H9 (cell line): ENCODE measurements at regions not wholly inside any gene's neighbourhood (a gene's known extent, or its start where the extent isn't known, plus 50 kb on each side); places are given as distances from the start of the nearest gene placed in this dataset.
A peak's percentile ranks its signal among the peaks of the same experiment; 100 is the strongest.

Experiments
- DNase-seq: peaks from one replicate; pipeline ENCODE4 v3.0.0-alpha.2; 2017
- H2AFZ ChIP-seq: one replicate; pipeline ENCODE4 v1.6.1; 2013; ENCODE audit warnings: mild to moderate bottlenecking, low read length, control low read depth, moderate library complexity
- H2AK5ac ChIP-seq: 2 replicates; pipeline ENCODE4 v1.6.1; 2013; ENCODE audit warnings: low read length, control low read depth, mixed read lengths; ENCODE audit not compliant: insufficient read length
- H2BK120ac ChIP-seq: one replicate; pipeline ENCODE4 v1.6.1; 2013; ENCODE audit warnings: low read depth, mild to moderate bottlenecking, low read length, control low read depth, inconsistent platforms; ENCODE audit not compliant: poor library complexity, severe bottlenecking
- H2BK12ac ChIP-seq: 2 replicates; pipeline ENCODE4 v1.6.1; 2013; ENCODE audit warnings: low read length, control low read depth, mixed read lengths, low read depth; ENCODE audit not compliant: insufficient read length
- H2BK15ac ChIP-seq: 2 replicates; pipeline ENCODE4 v1.6.1; 2013; ENCODE audit warnings: low read depth, low read length, control low read depth
- H2BK20ac ChIP-seq: one replicate; pipeline ENCODE4 v1.6.1; 2013; ENCODE audit warnings: low read depth, mild to moderate bottlenecking, low read length, control low read depth, inconsistent platforms; ENCODE audit not compliant: poor library complexity, severe bottlenecking
- H2BK5ac ChIP-seq: 2 replicates; pipeline ENCODE4 v1.6.1; 2013; ENCODE audit warnings: low read length, control low read depth, mixed read lengths; ENCODE audit not compliant: insufficient read length
- H3K14ac ChIP-seq: 2 replicates; pipeline ENCODE4 v1.6.1; 2013; ENCODE audit warnings: low read length, control low read depth; ENCODE audit not compliant: insufficient read depth
- H3K18ac ChIP-seq: 2 replicates; pipeline ENCODE4 v1.6.1; 2013; ENCODE audit warnings: low read depth, mild to moderate bottlenecking, mixed read lengths, low read length, control low read depth; ENCODE audit not compliant: insufficient read length
- H3K23ac ChIP-seq: 2 replicates; pipeline ENCODE4 v1.6.1; 2013; ENCODE audit warnings: low read length, control low read depth, mixed read lengths, low read depth; ENCODE audit not compliant: insufficient read length
- H3K23me2 ChIP-seq: 2 replicates; pipeline ENCODE4 v1.6.1; 2013; ENCODE audit warnings: low read depth, mild to moderate bottlenecking, mixed read lengths, low read length, control low read depth; ENCODE audit not compliant: insufficient read length, poor library complexity, severe bottlenecking
- H3K27ac ChIP-seq: 2 replicates; pipeline ENCODE4 v1.5.1; 2013; ENCODE audit warnings: low read length, control low read depth, mixed read lengths, low read depth; ENCODE audit not compliant: insufficient read length
- H3K27me3 ChIP-seq: 2 replicates; pipeline ENCODE4 v1.6.1; 2013; ENCODE audit warnings: low read length, control low read depth, inconsistent platforms; ENCODE audit not compliant: insufficient read depth
- H3K4ac ChIP-seq: 2 replicates; pipeline ENCODE4 v1.6.1; 2013; ENCODE audit warnings: low read depth, mild to moderate bottlenecking, control low read depth, inconsistent platforms, low read length, moderate library complexity
- H3K4me1 ChIP-seq: 2 replicates; pipeline ENCODE4 v1.6.1; 2013; ENCODE audit warnings: low read length, control low read depth, inconsistent platforms; ENCODE audit not compliant: insufficient read depth
- H3K4me2 ChIP-seq: 2 replicates; pipeline ENCODE4 v1.6.1; 2013; ENCODE audit warnings: low read length, control low read depth, mixed read lengths; ENCODE audit not compliant: insufficient read length, insufficient read depth
- H3K56ac ChIP-seq: 2 replicates; pipeline ENCODE4 v1.6.1; 2013; ENCODE audit warnings: low read depth, mild to moderate bottlenecking, mixed read lengths, low read length, control low read depth; ENCODE audit not compliant: insufficient read length
- H3K79me1 ChIP-seq: 2 replicates; pipeline ENCODE4 v1.6.1; 2013; ENCODE audit warnings: low read depth, mild to moderate bottlenecking, moderate library complexity, low read length, control low read depth, inconsistent platforms; ENCODE audit not compliant: insufficient read depth, poor library complexity, severe bottlenecking
- H3K79me2 ChIP-seq: 2 replicates; pipeline ENCODE4 v1.6.1; 2013; ENCODE audit warnings: low read length, control low read depth, inconsistent platforms; ENCODE audit not compliant: insufficient read depth
- H3K9ac ChIP-seq: 2 replicates; pipeline ENCODE4 v1.6.1; 2013; ENCODE audit warnings: low read length, control low read depth, mixed read lengths; ENCODE audit not compliant: insufficient read length; ENCODE audit errors: extremely low read depth
- H3K9me3 ChIP-seq: one replicate; pipeline ENCODE4 v1.6.1; 2013; ENCODE audit warnings: low read depth, low read length, inconsistent platforms; ENCODE audit not compliant: control insufficient read depth
- H3T11ph ChIP-seq: one replicate; pipeline ENCODE4 v1.6.1; 2013; ENCODE audit warnings: mild to moderate bottlenecking, low read length, control low read depth, inconsistent platforms
- H4K20me1 ChIP-seq: one replicate; pipeline ENCODE4 v1.6.1; 2013; ENCODE audit not compliant: control insufficient read depth, insufficient read length, insufficient read depth
- H4K5ac ChIP-seq: 2 replicates; pipeline ENCODE4 v1.6.1; 2013; ENCODE audit warnings: low read depth, mild to moderate bottlenecking, mixed read lengths, low read length, control low read depth; ENCODE audit not compliant: insufficient read length
- H4K8ac ChIP-seq: replicated peaks from 2 replicates; pipeline ENCODE4 v1.6.1; 2013; ENCODE audit warnings: low read length, control low read depth, mixed read lengths, low read depth; ENCODE audit not compliant: insufficient read length
- H4K91ac ChIP-seq: 2 replicates; pipeline ENCODE4 v1.6.1; 2013; ENCODE audit warnings: low read depth, mild to moderate bottlenecking, moderate library complexity, mixed read lengths, low read length, control low read depth; ENCODE audit not compliant: insufficient read length
- H3K27ac Mint-ChIP-seq, 3 experiments: 2 replicates in 2 of 3; 3 replicates in 1 of 3; pipeline ENCODE4 v1.8.0; 2020 to 2021; ENCODE audit warnings: mixed read lengths in 3 of 3, mild to moderate bottlenecking in 1 of 3, moderate library complexity in 1 of 3
- H3K27me3 Mint-ChIP-seq: 2 replicates; pipeline ENCODE4 v1.8.0; 2021; ENCODE audit warnings: low read depth, mild to moderate bottlenecking, moderate library complexity, mixed read lengths
- H3K36me3 Mint-ChIP-seq, 3 experiments: 2 replicates in 2 of 3; 3 replicates in 1 of 3; pipeline ENCODE4 v1.8.0; 2020 to 2021; ENCODE audit warnings: low read depth in 3 of 3, mixed read lengths in 3 of 3; ENCODE audit not compliant: insufficient read depth in 1 of 3
- H3K4me1 Mint-ChIP-seq, 2 experiments: 2 replicates each; pipeline ENCODE4 v1.8.0; 2020; ENCODE audit warnings: mixed read lengths in 2 of 2
- H3K4me3 Mint-ChIP-seq, 2 experiments: 2 replicates in 1 of 2; 3 replicates in 1 of 2; pipeline ENCODE4 v1.8.0; 2020 to 2021; ENCODE audit warnings: mild to moderate bottlenecking in 2 of 2, mixed read lengths in 2 of 2, moderate library complexity in 1 of 2
- H3K9me3 Mint-ChIP-seq, 2 experiments: 2 replicates in 1 of 2; 3 replicates in 1 of 2; pipeline ENCODE4 v1.8.0; 2020; ENCODE audit warnings: mild to moderate bottlenecking in 2 of 2, mixed read lengths in 2 of 2, moderate library complexity in 1 of 2
- CTCF ChIP-seq: fragments of 200-600 bp; sonication (generic); conservative IDR thresholded peaks from 3 replicates; pipeline ENCODE4 v1.8.0; 2021; ENCODE audit warnings: antibody characterized with exemption, mild to moderate bottlenecking
- WGBS: extraction: QIAGEN DNeasy Blood & Tissue Kit; methylation state at CpG from one replicate; pipeline ENCODE4 v1.1.7; 2013; ENCODE audit warnings: missing lambda C conversion rate, low lambda C conversion rate, mixed read lengths; ENCODE audit not compliant: insufficient read length; ENCODE audit errors: extremely low coverage; 5-methylcytosine and 5-hydroxymethylcytosine counted together

DNA sequence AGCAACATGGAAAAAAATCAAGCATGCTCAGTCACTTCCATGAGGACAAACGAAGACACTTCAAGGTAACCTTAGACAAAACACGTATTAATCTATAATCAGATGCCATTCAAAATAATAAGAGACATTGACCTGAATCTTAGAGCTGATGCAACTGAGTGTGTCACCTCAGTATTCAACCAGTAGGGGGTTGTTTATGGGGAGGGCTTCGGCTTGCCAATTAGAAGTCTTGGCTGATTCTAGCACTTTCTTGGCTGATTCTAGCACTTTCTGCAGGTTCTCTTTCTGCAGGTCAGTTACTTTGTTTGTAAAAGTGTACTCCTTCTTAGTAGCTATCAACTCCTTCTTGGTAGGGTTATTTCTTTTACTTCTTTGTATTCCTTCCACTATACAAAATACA, 317.6 kb downstream of the ENC1 start:
- H2AFZ ChIP-seq: no peak overlapping the region
- no peaks in the 10 kb centered on the region for H3K9me3 ChIP-seq
- H3K14ac ChIP-seq: no peak overlapping the region
- no peak overlapping the region for H3K27ac ChIP-seq
- H4K5ac ChIP-seq: no peak overlapping the region
- no peak overlapping the region for H3K23ac ChIP-seq
- Mint-ChIP-seq H3K36me3 (no peaks in the 10 kb centered on the region; a peak in 1 of 7 replicates), H3K4me3 (no peak overlapping the region), H3K4me1 (peaks cover 0 to 12% of the 10 kb centered on the region in 2 experiments; a peak in 3 of 4 replicates), H3K27me3 (no peaks in the 10 kb centered on the region), H3K9me3 (no peaks in the 10 kb centered on the region; a peak in 1 of 5 replicates), H3K27ac (no peak overlapping the region)
- no peak overlapping the region for H3K4ac ChIP-seq
- H2BK20ac ChIP-seq: no peak overlapping the region
- H2AK5ac ChIP-seq: no peak overlapping the region
- H3K27me3 ChIP-seq: no peaks in the 10 kb centered on the region
- no peaks in the 10 kb centered on the region for H3K79me1 ChIP-seq
- no peak overlapping the region for H3K56ac ChIP-seq
- no peaks in the 10 kb centered on the region for H3K23me2 ChIP-seq
- no peaks in the 10 kb centered on the region for H4K20me1 ChIP-seq
- no peak overlapping the region for H2BK120ac ChIP-seq
- H3K79me2 ChIP-seq: no peaks in the 10 kb centered on the region
- peaks cover 2% of the 10 kb centered on the region; the same call in 1 of the 2 replicates for H3K4me1 ChIP-seq
- no peak overlapping the region for H4K91ac ChIP-seq
- no peak for DNase-seq
- TF ChIP-seq CTCF: peak; percentile 28; the same call in 1 of the 3 replicates
- no peak overlapping the region for H3K4me2 ChIP-seq
- no peak overlapping the region for H2BK15ac ChIP-seq
- no peak overlapping the region for H2BK12ac ChIP-seq
- H3K18ac ChIP-seq: no peak overlapping the region
- no peak overlapping the region for H4K8ac ChIP-seq
- H3T11ph ChIP-seq: no peak overlapping the region
- H2BK5ac ChIP-seq: no peak overlapping the region
- H3K9ac ChIP-seq: no peak overlapping the region
- no CpG with 5 or more reads among the region's 3 CpGs for WGBS
